Lung (tissue), 11 donors: ENCODE measurements at regions not wholly inside any gene's neighbourhood (a gene's known extent, or its start where the extent isn't known, plus 50 kb on each side); places are given as distances from the start of the nearest gene placed in this dataset.

ENCODE experiments used
- ATAC-seq: fragments of 200-7000 bp; cut with Tn5 transposase; one replicate; pipeline ENCODE4 v1.9.1; 2020; ENCODE audit warnings: moderate number of reproducible peaks; ENCODE audit not compliant: insufficient read depth, low FRiP score
- DNase-seq, 3 donors: peaks; one replicate each; pipeline ENCODE4 v3.0.0-alpha.2; 2013 to 2017
- H3K27ac ChIP-seq, 2 donors: one replicate each; pipeline ENCODE4 v1.5.1; 2013; ENCODE audit warnings: mild to moderate bottlenecking in 2 of 2, moderate library complexity in 2 of 2, control low read depth in 1 of 2, inconsistent platforms in 1 of 2, low read depth in 1 of 2, low read length in 1 of 2
- H3K27me3 ChIP-seq, 3 donors: one replicate each; pipeline ENCODE4 v1.5.1; 2013; ENCODE audit warnings: low read length in 2 of 3; ENCODE audit not compliant: control insufficient read depth in 3 of 3, insufficient read depth in 3 of 3
- H3K36me3 ChIP-seq, 4 donors: one replicate each; pipeline ENCODE4 v1.5.1; 2013; ENCODE audit warnings: low read length in 4 of 4, mild to moderate bottlenecking in 1 of 4, moderate library complexity in 1 of 4; ENCODE audit not compliant: control insufficient read depth in 4 of 4, insufficient read depth in 4 of 4
- H3K4me1 ChIP-seq, 5 donors: one replicate each; pipeline ENCODE4 v1.5.1; 2013; ENCODE audit warnings: low read length in 5 of 5, mild to moderate bottlenecking in 2 of 5, moderate library complexity in 1 of 5; ENCODE audit not compliant: control insufficient read depth in 5 of 5, insufficient read depth in 5 of 5
- H3K4me3 ChIP-seq: one replicate; pipeline ENCODE4 v1.5.1; 2013; ENCODE audit warnings: mild to moderate bottlenecking, control low read depth, moderate library complexity
- H3K9ac ChIP-seq, 2 donors: one replicate each; pipeline ENCODE4 v1.5.1; 2013; ENCODE audit warnings: low read length in 2 of 2, control low read depth in 1 of 2; ENCODE audit not compliant: insufficient read depth in 1 of 2
- H3K9me3 ChIP-seq, 4 donors: one replicate each; pipeline ENCODE4 v1.5.1; 2013; ENCODE audit warnings: low read length in 3 of 4, mild to moderate bottlenecking in 1 of 4, moderate library complexity in 1 of 4; ENCODE audit not compliant: control insufficient read depth in 4 of 4, insufficient read depth in 3 of 4
- WGBS, 2 donors: extraction: QIAGEN DNeasy Blood & Tissue Kit; methylation state at CpG; one replicate each; pipeline ENCODE4 v1.1.7; 2013; 5-methylcytosine and 5-hydroxymethylcytosine counted together
- TF ChIP-seq, protein P1 (sequence below): IDR thresholded peaks from 2 replicates; pipeline ENCODE4 v1.5.1; 2012; ENCODE audit warnings: mild to moderate bottlenecking; ENCODE audit errors: control extremely low read depth, extremely low read depth
- donor health status: control.
- donor health status: control.
- donor health status: Bipolar disorder and iron deficiency.
- donor health status: healthy.
- donor health status: DM: yes; HTN: yes; CAD: no.

GRCh38 chr2:105460048-105460732 is 61.3 kb upstream of the FHL2 start:
- TF ChIP-seq, protein P1, sequence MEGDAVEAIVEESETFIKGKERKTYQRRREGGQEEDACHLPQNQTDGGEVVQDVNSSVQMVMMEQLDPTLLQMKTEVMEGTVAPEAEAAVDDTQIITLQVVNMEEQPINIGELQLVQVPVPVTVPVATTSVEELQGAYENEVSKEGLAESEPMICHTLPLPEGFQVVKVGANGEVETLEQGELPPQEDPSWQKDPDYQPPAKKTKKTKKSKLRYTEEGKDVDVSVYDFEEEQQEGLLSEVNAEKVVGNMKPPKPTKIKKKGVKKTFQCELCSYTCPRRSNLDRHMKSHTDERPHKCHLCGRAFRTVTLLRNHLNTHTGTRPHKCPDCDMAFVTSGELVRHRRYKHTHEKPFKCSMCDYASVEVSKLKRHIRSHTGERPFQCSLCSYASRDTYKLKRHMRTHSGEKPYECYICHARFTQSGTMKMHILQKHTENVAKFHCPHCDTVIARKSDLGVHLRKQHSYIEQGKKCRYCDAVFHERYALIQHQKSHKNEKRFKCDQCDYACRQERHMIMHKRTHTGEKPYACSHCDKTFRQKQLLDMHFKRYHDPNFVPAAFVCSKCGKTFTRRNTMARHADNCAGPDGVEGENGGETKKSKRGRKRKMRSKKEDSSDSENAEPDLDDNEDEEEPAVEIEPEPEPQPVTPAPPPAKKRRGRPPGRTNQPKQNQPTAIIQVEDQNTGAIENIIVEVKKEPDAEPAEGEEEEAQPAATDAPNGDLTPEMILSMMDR: no peak
- Histone ChIP-seq H3K9me3 (no peaks in the 10 kb centered on the region), H3K27ac (no peak overlapping the region), H3K4me1 (no peaks in the 10 kb centered on the region), H3K9ac (no peak overlapping the region), H3K36me3 (no peaks in the 10 kb centered on the region), H3K4me3 (no peak overlapping the region), H3K27me3 (no peaks in the 10 kb centered on the region)
- no peak for DNase-seq
- 69 to 85% methylated on average over 6 of the region's 6 CpGs for WGBS, 2 donors
- ATAC-seq: no peak

GRCh38 chr2:105458076-105458475 is 59.2 kb upstream of the FHL2 start:
- no peak overlapping the region for H3K9ac ChIP-seq
- no peaks in the 10 kb centered on the region for H3K4me1 ChIP-seq
- TF ChIP-seq, protein P1: no peak
- 85 to 94% methylated on average over 6 of the region's 6 CpGs for WGBS, 2 donors
- no peaks in the 10 kb centered on the region for H3K9me3 ChIP-seq
- DNase-seq: no peak
- H3K4me3 ChIP-seq: no peak overlapping the region
- H3K27ac ChIP-seq: no peak overlapping the region
- H3K27me3 ChIP-seq: no peaks in the 10 kb centered on the region
- ATAC-seq: no peak
- H3K36me3 ChIP-seq: no peaks in the 10 kb centered on the region

- H3K4me1 ChIP-seq: no peaks in the 10 kb centered on the region
- ATAC-seq: no peak
- no peak overlapping the region for H3K4me3 ChIP-seq
- 22 to 30% methylated on average over 3 of the region's 3 CpGs for WGBS, 2 donors
- no peaks in the 10 kb centered on the region for H3K36me3 ChIP-seq
- DNase-seq: no peak
- no peaks in the 10 kb centered on the region for H3K9me3 ChIP-seq
- H3K9ac ChIP-seq: no peak overlapping the region
- H3K27me3 ChIP-seq: no peaks in the 10 kb centered on the region
- TF ChIP-seq, protein P1: no peak
- H3K27ac ChIP-seq: no peak overlapping the region
Observed at GRCh38 chr2:105455488-105456003, 56.7 kb upstream of the FHL2 start.
